A673 (cell line): ENCODE measurements at regions not wholly inside any gene's neighbourhood (a gene's known extent, or its start where the extent isn't known, plus 50 kb on each side); places are given as distances from the start of the nearest gene placed in this dataset.

ENCODE experiments used
- CTCF ChIP-seq: fragments of 300-800, 200-600 bp; sonication (generic); conservative IDR thresholded peaks from 2 replicates; pipeline ENCODE4 v1.5.1; 2017; ENCODE audit warnings: low read depth, mild to moderate bottlenecking, antibody characterized with exemption, low read length, moderate library complexity, mixed read lengths
- EZH2 ChIP-seq: fragments of 200-600 bp; sonication (generic); IDR thresholded peaks from 2 replicates; pipeline ENCODE4 v1.6.1; 2017; ENCODE audit warnings: borderline replicate concordance, low read depth, mild to moderate bottlenecking, mixed read lengths, antibody characterized with exemption, low read length; ENCODE audit not compliant: poor library complexity, severe bottlenecking

- TF ChIP-seq CTCF, result no peak
- TF ChIP-seq EZH2, result no peak
Observed at GRCh38 chr20:53865901-53866793, 204.2 kb downstream of the BCAS1 start.
